IMR-90 (cell line): ENCODE measurements at regions not wholly inside any gene's neighbourhood (a gene's known extent, or its start where the extent isn't known, plus 50 kb on each side); places are given as distances from the start of the nearest gene placed in this dataset.

ENCODE experiments used
- MAFK ChIP-seq: IDR thresholded peaks from 2 replicates; pipeline ENCODE4 v1.6.1; 2012; ENCODE audit warnings: low read depth, low read length, improper control_type of control experiment
- MXI1 ChIP-seq: IDR thresholded peaks from 2 replicates; pipeline ENCODE4 v1.6.1; 2012; ENCODE audit warnings: low read depth, mild to moderate bottlenecking, low read length, moderate library complexity, borderline replicate concordance
- NFE2L2 ChIP-seq: fragments of 150-350 bp; IDR thresholded peaks from 2 replicates; pipeline ENCODE4 v1.6.1; 2016; ENCODE audit warnings: low read depth, mild to moderate bottlenecking, low read length
- RAD21 ChIP-seq: IDR thresholded peaks from 2 replicates; pipeline ENCODE4 v1.6.1; 2012; ENCODE audit warnings: low read length, improper control_type of control experiment
- SMC3 ChIP-seq: fragments of 150-350 bp; IDR thresholded peaks from 2 replicates; pipeline ENCODE4 v1.6.1; 2016; ENCODE audit warnings: low read depth, mild to moderate bottlenecking, antibody characterized with exemption, low read length, moderate library complexity
- TF ChIP-seq, protein P1 (sequence below): conservative IDR thresholded peaks from 2 replicates; pipeline ENCODE4 v1.5.1; 2012; ENCODE audit warnings: mild to moderate bottlenecking, low read depth, low read length, improper control_type of control experiment

- TF ChIP-seq SMC3, result no peak
- TF ChIP-seq, protein P1, sequence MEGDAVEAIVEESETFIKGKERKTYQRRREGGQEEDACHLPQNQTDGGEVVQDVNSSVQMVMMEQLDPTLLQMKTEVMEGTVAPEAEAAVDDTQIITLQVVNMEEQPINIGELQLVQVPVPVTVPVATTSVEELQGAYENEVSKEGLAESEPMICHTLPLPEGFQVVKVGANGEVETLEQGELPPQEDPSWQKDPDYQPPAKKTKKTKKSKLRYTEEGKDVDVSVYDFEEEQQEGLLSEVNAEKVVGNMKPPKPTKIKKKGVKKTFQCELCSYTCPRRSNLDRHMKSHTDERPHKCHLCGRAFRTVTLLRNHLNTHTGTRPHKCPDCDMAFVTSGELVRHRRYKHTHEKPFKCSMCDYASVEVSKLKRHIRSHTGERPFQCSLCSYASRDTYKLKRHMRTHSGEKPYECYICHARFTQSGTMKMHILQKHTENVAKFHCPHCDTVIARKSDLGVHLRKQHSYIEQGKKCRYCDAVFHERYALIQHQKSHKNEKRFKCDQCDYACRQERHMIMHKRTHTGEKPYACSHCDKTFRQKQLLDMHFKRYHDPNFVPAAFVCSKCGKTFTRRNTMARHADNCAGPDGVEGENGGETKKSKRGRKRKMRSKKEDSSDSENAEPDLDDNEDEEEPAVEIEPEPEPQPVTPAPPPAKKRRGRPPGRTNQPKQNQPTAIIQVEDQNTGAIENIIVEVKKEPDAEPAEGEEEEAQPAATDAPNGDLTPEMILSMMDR, result no peak
- TF ChIP-seq NFE2L2, result no peak
- no peak for TF ChIP-seq RAD21
- TF ChIP-seq MAFK, result no peak
- TF ChIP-seq MXI1, result no peak
Measured at GRCh38 chr4:82049294-82049693, 324.5 kb downstream of the HNRNPD start.
